Cerebellar cortex (tissue), 1 donor: ENCODE measurements at regions not wholly inside any gene's neighbourhood (a gene's known extent, or its start where the extent isn't known, plus 50 kb on each side); places are given as distances from the start of the nearest gene placed in this dataset.

Experiments
- DNase-seq: peaks from one replicate; pipeline ENCODE4 v3.0.0-alpha.2; 2015; ENCODE audit warnings: low spot score

- DNase-seq, result peak; percentile 7
These were observed 221.0 kb upstream of the EOMES start for GRCh38 chr3:27943106-27943505.

- no peak for DNase-seq
These were observed 223.1 kb upstream of the EOMES start for GRCh38 chr3:27945229-27945628.

- no peak for DNase-seq
These were observed 238.0 kb upstream of the EOMES start for GRCh38 chr3:27960133-27960532.

GRCh38 chr3:27963519-27963918 lies 241.4 kb upstream of the EOMES start:
- no peak for DNase-seq

- DNase-seq, result no peak
These were observed 249.5 kb upstream of the EOMES start for GRCh38 chr3:27971600-27971999.

GRCh38 chr3:27976933-27977332 lies 254.8 kb upstream of the EOMES start:
- no peak for DNase-seq

DNA sequence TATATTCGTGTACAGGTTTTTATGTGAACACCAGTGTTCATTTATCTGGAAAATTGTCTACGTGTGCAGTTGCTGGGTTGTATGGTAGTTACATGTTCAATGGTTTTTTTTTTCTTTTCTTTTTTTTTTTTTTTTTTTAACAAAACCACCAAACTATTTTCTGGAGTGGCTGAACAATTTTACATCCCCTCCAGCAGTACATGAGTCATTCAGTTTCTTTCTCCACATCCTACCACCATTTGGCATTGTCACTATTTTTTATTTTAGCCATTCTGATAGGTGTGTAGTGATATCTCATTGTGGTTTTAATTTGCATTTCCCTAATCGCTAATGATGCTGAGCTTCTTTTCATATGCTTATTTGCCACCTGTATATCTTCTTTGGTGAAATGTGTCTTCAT lies 256.3 kb upstream of the EOMES start:
- no peak for DNase-seq

DNA sequence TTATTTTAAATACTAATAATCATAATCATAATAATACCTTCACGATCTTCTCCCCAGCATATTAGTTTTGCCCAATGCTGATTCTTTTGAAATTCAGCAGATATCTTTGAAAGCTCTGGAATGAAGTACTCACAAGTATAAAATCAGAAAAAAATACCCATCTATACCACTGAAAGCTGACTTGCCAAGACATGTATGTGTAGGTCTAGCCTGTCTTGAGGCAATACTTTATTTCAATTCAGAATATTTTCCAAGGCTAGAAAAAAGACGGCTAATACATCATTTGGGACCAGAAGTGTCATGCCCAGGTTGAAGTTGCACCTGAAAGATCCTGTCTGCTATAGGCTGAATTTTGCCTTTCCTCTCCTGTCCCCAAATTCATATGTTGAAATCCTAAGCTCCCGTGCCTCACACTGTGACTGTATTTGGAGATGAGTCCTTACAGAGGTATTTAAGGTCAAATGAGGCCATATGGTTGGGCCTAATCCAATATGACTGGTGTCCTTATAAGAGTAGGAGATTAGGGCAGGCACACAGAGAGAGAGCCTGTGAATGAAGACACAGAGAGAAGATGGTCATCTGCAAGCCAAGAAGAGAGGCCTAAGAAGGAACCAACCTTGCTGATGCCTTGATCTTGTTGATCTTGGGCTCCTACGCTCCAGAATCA lies 255.9 kb upstream of the CMC1 start:
- no peak for DNase-seq

GRCh38 chr3:27986234-27986879 lies 255.1 kb upstream of the CMC1 start:
- no peak for DNase-seq

GRCh38 chr3:27990324-27990723 lies 251.1 kb upstream of the CMC1 start:
- no peak for DNase-seq

DNA sequence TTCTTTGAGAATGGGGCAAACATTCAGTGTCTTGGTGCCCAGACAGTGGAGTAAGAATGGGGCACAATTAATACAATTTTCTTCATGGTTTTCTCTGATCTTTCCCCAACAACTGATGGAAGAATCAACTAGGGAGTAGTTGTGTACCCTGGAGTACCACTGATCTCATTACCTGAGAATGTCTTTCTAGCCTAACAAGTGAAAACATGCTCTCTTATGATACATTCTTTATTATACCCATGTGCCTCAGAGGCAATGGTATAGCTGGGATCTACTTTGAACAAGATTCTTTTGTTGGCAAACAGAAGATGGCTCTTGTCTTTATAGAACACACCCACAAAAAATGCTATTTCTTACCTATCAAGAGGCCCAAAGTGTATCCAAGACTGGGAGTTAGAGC lies 250.6 kb upstream of the CMC1 start:
- DNase-seq, result no peak

GRCh38 chr3:27993051-27993450 lies 248.4 kb upstream of the CMC1 start:
- DNase-seq, result no peak

- no peak for DNase-seq
These were observed 240.8 kb upstream of the CMC1 start for GRCh38 chr3:28000608-28001007.

- no peak for DNase-seq
These were observed 233.2 kb upstream of the CMC1 start for GRCh38 chr3:28008235-28008634.

GRCh38 chr3:28012830-28013229 lies 228.6 kb upstream of the CMC1 start:
- DNase-seq, result no peak

DNA sequence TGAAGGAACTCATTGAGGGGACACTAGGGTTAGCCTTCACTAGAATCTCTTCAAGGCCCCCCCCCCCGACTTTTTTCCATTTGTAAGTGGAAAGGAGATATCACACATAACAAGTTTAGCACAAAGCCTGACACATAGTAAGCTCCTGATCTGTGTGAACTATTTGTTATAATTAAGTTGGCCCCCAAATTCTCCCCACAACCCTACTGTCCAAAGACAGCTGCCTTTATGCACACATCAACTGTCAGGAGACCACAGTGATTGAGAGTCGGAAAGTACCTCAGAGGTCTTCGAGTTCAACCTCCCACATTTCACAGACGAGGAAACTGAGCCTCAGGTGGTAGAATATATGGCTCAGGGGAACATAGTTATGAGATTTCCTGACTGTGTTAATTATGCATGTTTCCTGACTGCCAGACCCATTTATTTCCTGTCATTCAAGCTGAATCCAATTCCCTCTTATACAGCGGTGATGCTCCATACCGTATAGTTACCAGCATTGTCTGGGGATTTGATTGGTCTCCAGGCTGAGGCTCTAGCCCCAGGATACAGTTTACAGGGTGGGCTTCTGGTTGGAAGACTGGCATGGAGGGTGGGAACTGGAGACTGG lies 227.4 kb upstream of the CMC1 start:
- no peak for DNase-seq

DNA sequence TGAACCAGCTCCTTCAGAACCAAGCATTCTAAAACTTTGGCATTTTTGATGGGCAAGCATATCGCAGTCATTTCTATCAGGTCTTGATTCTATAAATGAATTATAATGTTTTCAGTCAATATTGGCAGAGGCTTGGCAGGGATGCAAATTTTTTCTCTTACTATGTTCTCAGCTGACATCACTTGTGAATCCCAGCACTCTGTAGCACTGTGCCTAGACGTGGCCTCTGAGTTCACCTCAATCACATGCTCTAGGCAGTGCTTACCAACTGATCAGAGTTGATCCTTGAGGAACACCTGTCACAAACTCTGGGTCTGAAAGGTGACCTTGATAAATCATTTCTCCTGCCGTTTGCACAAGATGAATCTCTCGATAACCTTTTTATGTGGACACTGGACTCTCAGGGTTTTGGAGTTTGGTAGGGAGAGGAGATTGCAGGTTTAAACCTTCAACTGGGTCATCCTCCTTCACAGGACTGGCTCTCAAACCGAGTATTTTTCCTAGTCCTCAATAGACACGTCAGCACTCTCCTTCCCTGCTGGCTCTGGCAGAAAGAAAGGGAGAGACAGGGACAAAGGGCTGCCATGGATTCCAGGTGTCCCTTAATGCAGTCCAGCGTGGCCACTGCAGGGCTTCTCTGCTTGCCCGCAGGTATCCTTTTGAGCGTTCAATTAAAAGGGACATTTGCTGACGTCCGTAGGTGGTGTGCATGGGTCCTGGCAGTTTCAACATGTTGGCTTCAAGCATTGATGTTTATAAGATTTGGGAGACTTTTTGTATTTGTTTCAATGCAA lies 222.3 kb upstream of the CMC1 start:
- peak; percentile 85 for DNase-seq

GRCh38 chr3:28019740-28020139 lies 221.7 kb upstream of the CMC1 start:
- no peak for DNase-seq

DNA sequence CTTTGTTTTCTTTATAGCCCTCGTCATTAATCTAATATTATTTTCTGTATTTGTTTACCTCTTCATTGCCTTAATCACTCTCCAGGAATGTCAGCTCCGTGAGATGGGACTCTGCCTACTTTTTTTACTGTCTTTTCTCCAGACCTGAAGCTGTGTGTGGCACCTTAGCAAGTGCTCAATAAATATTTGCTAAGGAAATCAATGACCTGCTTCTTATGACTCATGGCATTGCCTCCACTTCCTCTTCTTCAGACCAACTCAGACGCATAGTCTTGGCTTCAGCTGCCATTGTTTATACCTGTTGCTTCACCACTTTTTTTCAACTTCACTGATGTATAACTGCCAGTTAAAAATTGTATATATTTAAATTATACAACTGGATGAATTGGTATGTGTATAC lies 218.5 kb upstream of the CMC1 start:
- DNase-seq, result no peak

DNA sequence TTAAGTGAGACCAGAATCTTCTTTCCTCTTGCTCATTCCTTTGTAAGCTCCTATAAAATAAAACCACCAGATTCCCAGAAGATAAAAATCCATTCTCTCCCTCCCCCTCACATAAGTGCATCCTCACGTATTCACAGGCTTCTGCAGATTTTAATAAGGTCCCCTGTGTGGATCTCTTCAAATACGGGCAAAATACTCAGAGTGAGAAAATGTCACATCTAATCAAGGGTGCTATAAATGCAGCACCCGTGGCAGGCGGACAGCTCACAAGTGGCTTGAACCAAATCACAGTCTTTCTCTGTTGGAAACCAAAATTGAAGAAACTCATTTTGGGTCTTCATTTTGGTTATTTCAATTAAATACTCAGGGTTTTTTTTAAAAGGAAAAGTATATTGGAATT lies 212.9 kb upstream of the CMC1 start:
- DNase-seq, result no peak

GRCh38 chr3:28033059-28033784 lies 208.2 kb upstream of the CMC1 start:
- no peak for DNase-seq
